Fibroblast of mammary gland (primary cell): ENCODE measurements at regions not wholly inside any gene's neighbourhood (a gene's known extent, or its start where the extent isn't known, plus 50 kb on each side); places are given as distances from the start of the nearest gene placed in this dataset.
A peak's percentile ranks its signal among the peaks of the same experiment; 100 is the strongest.

ENCODE experiments used
- DNase-seq: peaks from one replicate; pipeline ENCODE4 v3.0.0-alpha.2; 2010; ENCODE audit warnings: low read depth
- H3K4me3 ChIP-seq: 2 replicates; pipeline ENCODE4 v1.5.1; 2011; ENCODE audit warnings: low read depth, mild to moderate bottlenecking, low read length, moderate library complexity; ENCODE audit not compliant: control insufficient read depth
- TF ChIP-seq, protein P1 (sequence below): conservative IDR thresholded peaks from 2 replicates; pipeline ENCODE4 v1.5.1; 2011; ENCODE audit warnings: low read depth, low read length, inconsistent platforms; ENCODE audit not compliant: control insufficient read depth, insufficient read depth

DNA sequence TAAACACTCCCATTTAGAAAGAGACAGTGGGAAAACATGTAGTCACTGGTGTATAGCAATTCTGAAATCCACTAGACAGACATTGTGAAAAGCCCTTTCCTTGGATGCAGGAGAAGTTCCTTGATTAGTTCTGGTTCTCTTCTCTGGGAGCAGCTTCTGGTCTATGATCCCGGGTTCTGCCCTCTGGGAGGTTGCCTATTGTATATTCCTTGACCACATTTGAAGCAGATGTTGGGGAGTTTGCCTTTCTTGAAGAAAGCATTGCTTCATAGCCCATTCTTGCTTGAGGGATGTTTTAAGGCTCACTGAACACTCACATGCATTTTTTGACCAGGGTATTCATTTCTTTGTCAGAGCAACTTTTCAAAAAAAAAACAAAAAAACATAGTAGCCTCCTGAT lies 211.9 kb downstream of the NDFIP2 start:
- TF ChIP-seq, protein P1, sequence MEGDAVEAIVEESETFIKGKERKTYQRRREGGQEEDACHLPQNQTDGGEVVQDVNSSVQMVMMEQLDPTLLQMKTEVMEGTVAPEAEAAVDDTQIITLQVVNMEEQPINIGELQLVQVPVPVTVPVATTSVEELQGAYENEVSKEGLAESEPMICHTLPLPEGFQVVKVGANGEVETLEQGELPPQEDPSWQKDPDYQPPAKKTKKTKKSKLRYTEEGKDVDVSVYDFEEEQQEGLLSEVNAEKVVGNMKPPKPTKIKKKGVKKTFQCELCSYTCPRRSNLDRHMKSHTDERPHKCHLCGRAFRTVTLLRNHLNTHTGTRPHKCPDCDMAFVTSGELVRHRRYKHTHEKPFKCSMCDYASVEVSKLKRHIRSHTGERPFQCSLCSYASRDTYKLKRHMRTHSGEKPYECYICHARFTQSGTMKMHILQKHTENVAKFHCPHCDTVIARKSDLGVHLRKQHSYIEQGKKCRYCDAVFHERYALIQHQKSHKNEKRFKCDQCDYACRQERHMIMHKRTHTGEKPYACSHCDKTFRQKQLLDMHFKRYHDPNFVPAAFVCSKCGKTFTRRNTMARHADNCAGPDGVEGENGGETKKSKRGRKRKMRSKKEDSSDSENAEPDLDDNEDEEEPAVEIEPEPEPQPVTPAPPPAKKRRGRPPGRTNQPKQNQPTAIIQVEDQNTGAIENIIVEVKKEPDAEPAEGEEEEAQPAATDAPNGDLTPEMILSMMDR, result no peak
- no peak overlapping the region for H3K4me3 ChIP-seq
- DNase-seq, result peak; percentile 26

DNA sequence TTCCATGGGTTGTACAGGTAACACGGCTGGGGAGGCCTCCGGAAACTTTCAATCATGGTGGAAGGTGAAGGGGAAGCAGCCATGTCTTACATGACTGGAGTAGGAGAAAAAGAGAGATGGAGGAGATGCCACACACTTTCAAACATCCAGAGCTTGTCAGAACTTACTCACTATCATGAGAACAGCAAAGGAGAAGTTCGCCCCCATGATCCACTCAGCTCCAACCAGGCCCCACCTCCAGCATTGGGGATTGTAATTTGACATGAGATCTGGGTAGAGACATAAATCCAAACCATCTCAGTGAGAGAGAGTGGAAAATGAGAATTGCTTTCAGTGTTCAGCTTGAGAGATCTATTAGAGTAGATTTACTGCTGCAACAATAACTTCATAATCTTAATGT lies 210.9 kb downstream of the NDFIP2 start:
- H3K4me3 ChIP-seq, result no peak overlapping the region
- TF ChIP-seq, protein P1, result no peak

DNA sequence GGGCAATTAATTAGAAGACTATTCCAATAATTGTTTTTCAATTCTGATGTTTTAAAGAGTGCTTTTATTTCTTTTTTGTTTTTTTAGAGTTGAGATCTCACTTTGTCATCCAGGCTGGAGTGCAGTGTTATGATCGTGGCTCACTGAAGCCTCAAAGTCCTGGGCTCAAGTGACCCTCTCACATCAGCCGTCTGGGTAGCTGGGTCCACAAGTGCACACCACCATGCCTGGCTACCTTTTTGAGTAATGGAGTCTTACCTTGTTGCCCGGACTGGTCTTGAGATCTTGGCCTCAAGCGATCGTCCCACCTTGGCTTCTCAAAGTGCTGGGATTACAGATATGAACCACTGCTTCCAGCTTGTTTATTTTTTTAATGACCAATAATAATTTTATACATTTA lies 207.8 kb downstream of the NDFIP2 start:
- DNase-seq, result no peak
- no peak overlapping the region for H3K4me3 ChIP-seq
- TF ChIP-seq, protein P1, result no peak

More for the DNA sequence above, 210.9 kb downstream of the NDFIP2 start:
- DNase-seq, result no peak

DNA sequence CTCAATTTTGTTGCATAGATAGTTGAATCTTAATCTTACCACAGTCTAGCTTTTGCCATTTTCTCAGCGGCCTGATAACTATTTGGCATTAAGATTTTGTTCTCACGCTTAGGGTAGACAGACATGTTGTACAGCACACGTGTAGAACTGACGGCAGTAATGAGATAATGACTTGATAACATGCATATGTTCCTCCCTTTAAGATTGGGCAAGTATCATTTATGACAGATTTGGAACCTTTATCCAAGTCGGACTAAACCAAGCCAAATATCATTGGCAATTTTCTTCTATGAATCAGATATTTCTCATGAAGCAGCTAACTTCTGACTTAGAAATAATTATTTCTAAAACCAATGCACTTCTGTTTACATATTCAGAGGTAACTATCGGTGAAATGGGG lies 205.5 kb downstream of the NDFIP2 start:
- peak; percentile 66 for DNase-seq
- TF ChIP-seq, protein P1, result no peak
- H3K4me3 ChIP-seq, result no peak overlapping the region

DNA sequence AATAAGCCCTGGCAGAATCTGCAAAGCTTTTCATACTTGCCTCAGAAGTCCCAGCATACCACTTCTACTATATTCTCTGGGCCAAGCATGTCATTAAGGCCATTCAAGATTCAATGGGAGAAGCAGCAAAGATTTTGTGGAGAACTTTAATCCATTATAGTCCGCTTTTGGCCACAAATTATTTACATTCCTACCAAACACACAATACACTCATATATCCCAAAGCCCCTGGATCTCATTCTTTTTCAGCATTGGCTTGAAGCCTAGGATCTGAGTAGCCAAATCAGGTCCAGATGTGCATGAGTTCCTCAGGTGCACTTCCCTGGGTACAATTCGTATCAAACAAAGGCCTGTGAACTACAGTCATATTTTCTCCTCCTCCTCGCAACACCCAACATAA lies 203.4 kb downstream of the NDFIP2 start:
- TF ChIP-seq, protein P1, result no peak
- H3K4me3 ChIP-seq, result no peak overlapping the region
- DNase-seq, result peak; percentile 6

DNA sequence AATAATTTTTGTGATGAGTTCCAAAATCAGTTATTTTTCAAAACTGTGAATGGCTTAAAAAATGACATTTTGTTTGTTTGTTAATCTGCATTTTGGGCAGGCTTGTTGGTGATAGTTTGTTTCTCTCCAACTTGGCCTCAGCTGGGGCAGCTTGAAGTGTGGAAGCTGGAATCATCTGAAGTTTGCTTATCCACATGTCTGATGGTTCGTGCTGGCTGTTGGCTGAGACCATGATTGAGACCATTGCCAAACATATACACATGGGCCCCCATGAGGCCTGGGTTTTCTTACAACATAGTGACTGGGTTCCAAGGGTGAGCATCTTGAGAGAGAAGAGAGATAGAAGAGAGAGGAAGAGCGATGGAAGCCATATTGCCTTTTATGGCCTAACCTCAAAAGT lies 201.2 kb downstream of the NDFIP2 start:
- no peak for DNase-seq
- TF ChIP-seq, protein P1, result no peak
- H3K4me3 ChIP-seq, result no peak overlapping the region

DNA sequence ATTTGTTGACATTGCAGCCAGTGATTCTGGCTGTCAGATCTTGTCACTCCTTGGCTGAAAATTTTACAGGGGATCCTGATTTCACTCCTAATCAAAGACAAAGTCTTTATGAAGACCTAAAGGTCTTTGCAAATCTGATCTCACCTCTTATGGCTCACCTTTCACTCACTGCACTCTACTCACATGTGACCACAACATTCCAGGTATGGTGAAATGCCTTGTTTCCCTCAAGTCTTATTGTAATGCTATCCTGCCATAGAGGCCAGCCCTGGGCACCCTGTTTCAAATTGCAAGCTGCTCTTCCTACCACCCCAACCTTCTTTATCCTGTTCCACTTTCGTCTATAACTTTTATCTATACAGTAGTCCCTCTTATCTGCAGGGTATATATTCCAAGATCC lies 200.1 kb downstream of the NDFIP2 start:
- TF ChIP-seq, protein P1, result no peak
- DNase-seq, result no peak

More for the DNA sequence above, 200.1 kb downstream of the NDFIP2 start:
- no peak overlapping the region for H3K4me3 ChIP-seq
